GM12892 (cell line): ENCODE measurements at regions not wholly inside any gene's neighbourhood (a gene's known extent, or its start where the extent isn't known, plus 50 kb on each side); places are given as distances from the start of the nearest gene placed in this dataset.

ENCODE experiments used
- POLR2A ChIP-seq: IDR thresholded peaks from 2 replicates; pipeline ENCODE4 v1.6.1; 2011; ENCODE audit warnings: low read depth, low read length, control low read depth
- POLR2AphosphoS5 ChIP-seq: IDR thresholded peaks from 2 replicates; pipeline ENCODE4 v1.6.1; 2011; ENCODE audit warnings: low read depth, low read length, control low read depth

GRCh38 chr13:50700664-50701305 lies 142.7 kb downstream of the DLEU7 start:
- TF ChIP-seq POLR2A (no peak), POLR2AphosphoS5 (no peak)
